ENCODE measurements at regions not wholly inside any gene's neighbourhood (a gene's known extent, or its start where the extent isn't known, plus 50 kb on each side); places are given as distances from the start of the nearest gene placed in this dataset.
A peak's percentile ranks its signal among the peaks of the same experiment; 100 is the strongest.
"Not testable (repeated sequence)": the region's sequence is repeated elsewhere in the genome, so short reads cannot be mapped to it uniquely, and the experiment has no call there.

GRCh38 chrX:47776292-47777006 is 60.3 kb upstream of the ZNF81 start:
- Mint-ChIP-seq H3K4me1 (ENCODE audit: low read depth) (no peaks in the 10 kb centered on the region), H3K4me3 (ENCODE audit: unreplicated experiment) (no peak overlapping the region), H3K36me3 (ENCODE audit: low read depth) (no peaks in the 10 kb centered on the region), H3K27me3 (ENCODE audit: low read depth) (no peaks in the 10 kb centered on the region), H3K27ac (ENCODE audit: unreplicated experiment) (no peak overlapping the region), H3K9me3 (ENCODE audit: low read depth) (peaks cover 36% of the 10 kb centered on the region)
- TF ChIP-seq, protein P1, sequence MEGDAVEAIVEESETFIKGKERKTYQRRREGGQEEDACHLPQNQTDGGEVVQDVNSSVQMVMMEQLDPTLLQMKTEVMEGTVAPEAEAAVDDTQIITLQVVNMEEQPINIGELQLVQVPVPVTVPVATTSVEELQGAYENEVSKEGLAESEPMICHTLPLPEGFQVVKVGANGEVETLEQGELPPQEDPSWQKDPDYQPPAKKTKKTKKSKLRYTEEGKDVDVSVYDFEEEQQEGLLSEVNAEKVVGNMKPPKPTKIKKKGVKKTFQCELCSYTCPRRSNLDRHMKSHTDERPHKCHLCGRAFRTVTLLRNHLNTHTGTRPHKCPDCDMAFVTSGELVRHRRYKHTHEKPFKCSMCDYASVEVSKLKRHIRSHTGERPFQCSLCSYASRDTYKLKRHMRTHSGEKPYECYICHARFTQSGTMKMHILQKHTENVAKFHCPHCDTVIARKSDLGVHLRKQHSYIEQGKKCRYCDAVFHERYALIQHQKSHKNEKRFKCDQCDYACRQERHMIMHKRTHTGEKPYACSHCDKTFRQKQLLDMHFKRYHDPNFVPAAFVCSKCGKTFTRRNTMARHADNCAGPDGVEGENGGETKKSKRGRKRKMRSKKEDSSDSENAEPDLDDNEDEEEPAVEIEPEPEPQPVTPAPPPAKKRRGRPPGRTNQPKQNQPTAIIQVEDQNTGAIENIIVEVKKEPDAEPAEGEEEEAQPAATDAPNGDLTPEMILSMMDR (IDR thresholded peaks at IDR 0.05) = no peak
- DNase-seq (ENCODE audit: low spot score) = no peak

DNA sequence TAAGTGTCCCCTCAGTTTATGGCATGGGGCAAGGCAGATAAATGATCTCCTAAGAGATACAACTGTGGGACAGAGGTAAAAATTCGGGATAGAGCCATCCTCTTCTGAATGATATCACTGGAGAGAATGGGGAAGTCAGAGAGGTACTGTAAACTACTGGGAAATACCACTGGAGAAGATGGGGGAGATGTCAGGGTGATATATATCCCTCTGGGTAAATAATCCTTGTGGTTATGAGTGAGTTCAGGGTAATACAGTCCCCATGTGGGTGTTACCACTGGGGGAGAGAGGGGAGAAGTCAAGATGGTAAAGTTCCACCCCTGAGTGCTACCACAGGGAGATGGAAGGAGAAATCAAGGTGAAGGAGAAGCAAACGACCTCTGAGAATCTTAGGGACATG is 63.9 kb upstream of the ZNF81 start:
- H3K4me1 Mint-ChIP-seq (ENCODE audit: low read depth) = no peaks in the 10 kb centered on the region
- no peaks in the 10 kb centered on the region for H3K36me3 Mint-ChIP-seq (ENCODE audit: low read depth)
- no peak overlapping the region for H3K4me3 Mint-ChIP-seq (ENCODE audit: unreplicated experiment)
- peaks cover 42% of the 10 kb centered on the region for H3K9me3 Mint-ChIP-seq (ENCODE audit: low read depth)
- no peak for DNase-seq (ENCODE audit: low spot score)
- TF ChIP-seq, protein P1 (IDR thresholded peaks at IDR 0.05) = no peak
- no peaks in the 10 kb centered on the region for H3K27me3 Mint-ChIP-seq (ENCODE audit: low read depth)
- H3K27ac Mint-ChIP-seq (ENCODE audit: unreplicated experiment) = no peak overlapping the region

- H3K4me3 Mint-ChIP-seq (ENCODE audit: unreplicated experiment) = no peak overlapping the region
- H3K27me3 Mint-ChIP-seq (ENCODE audit: low read depth) = no peaks in the 10 kb centered on the region
Observed at GRCh38 chrX:47771473-47771872, 65.2 kb upstream of the ZNF81 start.

DNA sequence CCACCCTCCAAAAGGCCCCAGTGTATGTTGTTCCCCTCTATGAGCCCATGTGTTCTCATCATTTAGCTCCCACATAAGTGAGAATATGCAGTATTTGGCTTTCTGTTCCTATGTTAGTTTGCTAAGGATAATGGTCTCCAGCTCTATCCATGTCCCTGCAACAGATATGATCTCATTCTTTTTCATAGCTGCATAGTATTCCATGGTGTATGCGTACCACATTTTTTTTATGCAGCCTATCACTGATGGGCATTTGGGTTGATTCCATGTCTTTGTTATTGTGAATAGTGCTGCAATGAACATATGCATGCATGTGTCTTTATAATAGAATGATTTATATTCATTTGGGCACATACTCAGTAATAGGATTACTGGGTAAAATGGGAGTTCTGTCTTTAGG is 73.9 kb upstream of the ZNF81 start:
- H3K4me3 Mint-ChIP-seq (ENCODE audit: unreplicated experiment); H3K4me1 Mint-ChIP-seq (ENCODE audit: low read depth); H3K27ac Mint-ChIP-seq (ENCODE audit: unreplicated experiment); DNase-seq (ENCODE audit: low spot score); H3K27me3 Mint-ChIP-seq (ENCODE audit: low read depth); H3K36me3 Mint-ChIP-seq (ENCODE audit: low read depth): not testable (repeated sequence)
- peaks cover 11% of the 10 kb centered on the region for H3K9me3 Mint-ChIP-seq (ENCODE audit: low read depth)

More at GRCh38 chrX:47771473-47771872, 65.2 kb upstream of the ZNF81 start:
- TF ChIP-seq, protein P1 (IDR thresholded peaks at IDR 0.05) = no peak
- H3K4me1 Mint-ChIP-seq (ENCODE audit: low read depth) = no peaks in the 10 kb centered on the region
- H3K27ac Mint-ChIP-seq (ENCODE audit: unreplicated experiment) = no peak overlapping the region
- no peak for DNase-seq (ENCODE audit: low spot score)
- peaks cover 35% of the 10 kb centered on the region for H3K9me3 Mint-ChIP-seq (ENCODE audit: low read depth)
- H3K36me3 Mint-ChIP-seq (ENCODE audit: low read depth) = no peaks in the 10 kb centered on the region

DNA sequence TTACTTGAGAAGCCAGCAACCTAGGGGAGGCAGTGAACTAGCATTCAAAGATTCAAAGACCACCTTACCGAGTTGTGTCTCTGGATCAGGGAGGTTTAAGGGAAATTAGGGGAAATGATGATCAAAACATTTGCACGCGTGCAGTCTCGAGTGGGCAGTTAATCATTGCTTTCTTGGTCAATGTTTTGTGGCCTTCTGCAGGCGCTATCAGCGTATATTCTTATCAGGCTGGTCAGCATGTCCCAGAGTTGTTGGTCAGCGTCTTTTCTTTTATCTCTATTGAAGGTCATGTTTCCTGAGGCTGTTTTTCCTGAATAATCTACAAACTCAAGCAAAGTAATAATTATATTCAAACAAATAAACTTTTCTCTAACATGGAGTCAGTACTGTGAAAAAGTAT is 84.0 kb upstream of the ZNF81 start:
- H3K27me3 Mint-ChIP-seq (ENCODE audit: low read depth) = peaks cover 3% of the 10 kb centered on the region
- peaks cover 18% of the 10 kb centered on the region for H3K9me3 Mint-ChIP-seq (ENCODE audit: low read depth)
- H3K36me3 Mint-ChIP-seq (ENCODE audit: low read depth) = no peaks in the 10 kb centered on the region
- H3K27ac Mint-ChIP-seq (ENCODE audit: unreplicated experiment) = no peak overlapping the region
- DNase-seq (ENCODE audit: low spot score) = no peak
- no peaks in the 10 kb centered on the region for H3K4me1 Mint-ChIP-seq (ENCODE audit: low read depth)
- TF ChIP-seq, protein P1 (IDR thresholded peaks at IDR 0.05) = no peak
- H3K4me3 Mint-ChIP-seq (ENCODE audit: unreplicated experiment) = no peak overlapping the region

GRCh38 chrX:47751670-47752069 is 85.0 kb upstream of the ZNF81 start:
- no peaks in the 10 kb centered on the region for H3K36me3 Mint-ChIP-seq (ENCODE audit: low read depth)
- TF ChIP-seq, protein P1 (IDR thresholded peaks at IDR 0.05) = peak; percentile 24
- no peak for DNase-seq (ENCODE audit: low spot score)
- H3K4me3 Mint-ChIP-seq (ENCODE audit: unreplicated experiment) = no peak overlapping the region
- H3K9me3 Mint-ChIP-seq (ENCODE audit: low read depth) = peaks cover 15% of the 10 kb centered on the region
- H3K4me1 Mint-ChIP-seq (ENCODE audit: low read depth) = no peaks in the 10 kb centered on the region
- H3K27me3 Mint-ChIP-seq (ENCODE audit: low read depth) = no peaks in the 10 kb centered on the region
- no peak overlapping the region for H3K27ac Mint-ChIP-seq (ENCODE audit: unreplicated experiment)

All from chondrocyte (in vitro differentiated cells).